ENCODE measurements at regions not wholly inside any gene's neighbourhood (a gene's known extent, or its start where the extent isn't known, plus 50 kb on each side); places are given as distances from the start of the nearest gene placed in this dataset.

DNA sequence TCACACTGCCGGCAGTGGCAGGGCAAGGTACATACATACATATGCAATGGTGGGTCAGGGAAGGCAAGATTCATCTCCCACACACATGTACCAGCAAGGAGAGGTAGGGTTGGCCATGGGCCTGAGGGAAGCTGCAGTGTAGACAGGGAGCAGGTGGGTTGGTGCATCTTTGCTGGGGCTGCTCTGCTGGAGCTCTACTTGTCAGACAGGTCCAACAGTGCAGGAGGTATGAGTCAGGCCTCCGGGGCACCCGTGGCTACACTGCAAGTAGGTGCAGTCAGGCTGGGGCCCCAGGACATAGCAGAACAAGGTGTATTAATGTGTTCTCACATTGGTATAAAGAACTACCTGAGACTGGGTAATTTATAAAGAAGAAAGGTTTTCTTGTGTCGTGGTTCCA, 281.1 kb upstream of the COL3A1 start:
- ATAC-seq: peak; percentile 50

More for the DNA sequence above, 281.1 kb upstream of the COL3A1 start:
- H3K4me3 Mint-ChIP-seq: no peak overlapping the region
- peaks cover 24% of the 10 kb centered on the region for H3K4me1 Mint-ChIP-seq
- no peak overlapping the region for H3K27ac Mint-ChIP-seq
- ChIA-PET CTCF (no interaction called here), POLR2A (interaction anchor here (0.5 kb wide), 1 partner anchor 306 kb away, joined by 3 read pairs; no protein-coding TSS in a partner anchor)
- H3K27me3 Mint-ChIP-seq (ENCODE audit: low read depth): no peaks in the 10 kb centered on the region
- DNase-seq (ENCODE audit: low spot score): no peak
- H3K9me3 Mint-ChIP-seq: no peaks in the 10 kb centered on the region
- H3K36me3 Mint-ChIP-seq: no peaks in the 10 kb centered on the region
- TF ChIP-seq, protein P1, sequence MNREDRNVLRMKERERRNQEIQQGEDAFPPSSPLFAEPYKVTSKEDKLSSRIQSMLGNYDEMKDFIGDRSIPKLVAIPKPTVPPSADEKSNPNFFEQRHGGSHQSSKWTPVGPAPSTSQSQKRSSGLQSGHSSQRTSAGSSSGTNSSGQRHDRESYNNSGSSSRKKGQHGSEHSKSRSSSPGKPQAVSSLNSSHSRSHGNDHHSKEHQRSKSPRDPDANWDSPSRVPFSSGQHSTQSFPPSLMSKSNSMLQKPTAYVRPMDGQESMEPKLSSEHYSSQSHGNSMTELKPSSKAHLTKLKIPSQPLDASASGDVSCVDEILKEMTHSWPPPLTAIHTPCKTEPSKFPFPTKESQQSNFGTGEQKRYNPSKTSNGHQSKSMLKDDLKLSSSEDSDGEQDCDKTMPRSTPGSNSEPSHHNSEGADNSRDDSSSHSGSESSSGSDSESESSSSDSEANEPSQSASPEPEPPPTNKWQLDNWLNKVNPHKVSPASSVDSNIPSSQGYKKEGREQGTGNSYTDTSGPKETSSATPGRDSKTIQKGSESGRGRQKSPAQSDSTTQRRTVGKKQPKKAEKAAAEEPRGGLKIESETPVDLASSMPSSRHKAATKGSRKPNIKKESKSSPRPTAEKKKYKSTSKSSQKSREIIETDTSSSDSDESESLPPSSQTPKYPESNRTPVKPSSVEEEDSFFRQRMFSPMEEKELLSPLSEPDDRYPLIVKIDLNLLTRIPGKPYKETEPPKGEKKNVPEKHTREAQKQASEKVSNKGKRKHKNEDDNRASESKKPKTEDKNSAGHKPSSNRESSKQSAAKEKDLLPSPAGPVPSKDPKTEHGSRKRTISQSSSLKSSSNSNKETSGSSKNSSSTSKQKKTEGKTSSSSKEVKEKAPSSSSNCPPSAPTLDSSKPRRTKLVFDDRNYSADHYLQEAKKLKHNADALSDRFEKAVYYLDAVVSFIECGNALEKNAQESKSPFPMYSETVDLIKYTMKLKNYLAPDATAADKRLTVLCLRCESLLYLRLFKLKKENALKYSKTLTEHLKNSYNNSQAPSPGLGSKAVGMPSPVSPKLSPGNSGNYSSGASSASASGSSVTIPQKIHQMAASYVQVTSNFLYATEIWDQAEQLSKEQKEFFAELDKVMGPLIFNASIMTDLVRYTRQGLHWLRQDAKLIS (CRISPR knock-in tag; IDR thresholded peaks at IDR 0.05; ENCODE audit: borderline replicate concordance): no peak
- TF ChIP-seq, protein P2, sequence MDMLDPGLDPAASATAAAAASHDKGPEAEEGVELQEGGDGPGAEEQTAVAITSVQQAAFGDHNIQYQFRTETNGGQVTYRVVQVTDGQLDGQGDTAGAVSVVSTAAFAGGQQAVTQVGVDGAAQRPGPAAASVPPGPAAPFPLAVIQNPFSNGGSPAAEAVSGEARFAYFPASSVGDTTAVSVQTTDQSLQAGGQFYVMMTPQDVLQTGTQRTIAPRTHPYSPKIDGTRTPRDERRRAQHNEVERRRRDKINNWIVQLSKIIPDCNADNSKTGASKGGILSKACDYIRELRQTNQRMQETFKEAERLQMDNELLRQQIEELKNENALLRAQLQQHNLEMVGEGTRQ (CRISPR knock-in tag; IDR thresholded peaks at IDR 0.05): no peak
- TF ChIP-seq, protein P3, sequence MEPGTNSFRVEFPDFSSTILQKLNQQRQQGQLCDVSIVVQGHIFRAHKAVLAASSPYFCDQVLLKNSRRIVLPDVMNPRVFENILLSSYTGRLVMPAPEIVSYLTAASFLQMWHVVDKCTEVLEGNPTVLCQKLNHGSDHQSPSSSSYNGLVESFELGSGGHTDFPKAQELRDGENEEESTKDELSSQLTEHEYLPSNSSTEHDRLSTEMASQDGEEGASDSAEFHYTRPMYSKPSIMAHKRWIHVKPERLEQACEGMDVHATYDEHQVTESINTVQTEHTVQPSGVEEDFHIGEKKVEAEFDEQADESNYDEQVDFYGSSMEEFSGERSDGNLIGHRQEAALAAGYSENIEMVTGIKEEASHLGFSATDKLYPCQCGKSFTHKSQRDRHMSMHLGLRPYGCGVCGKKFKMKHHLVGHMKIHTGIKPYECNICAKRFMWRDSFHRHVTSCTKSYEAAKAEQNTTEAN (CRISPR knock-in tag; IDR thresholded peaks at IDR 0.05): no peak
- TF ChIP-seq ZNF423 (CRISPR knock-in tag; IDR thresholded peaks at IDR 0.05): no peak
- TF ChIP-seq, protein P4, sequence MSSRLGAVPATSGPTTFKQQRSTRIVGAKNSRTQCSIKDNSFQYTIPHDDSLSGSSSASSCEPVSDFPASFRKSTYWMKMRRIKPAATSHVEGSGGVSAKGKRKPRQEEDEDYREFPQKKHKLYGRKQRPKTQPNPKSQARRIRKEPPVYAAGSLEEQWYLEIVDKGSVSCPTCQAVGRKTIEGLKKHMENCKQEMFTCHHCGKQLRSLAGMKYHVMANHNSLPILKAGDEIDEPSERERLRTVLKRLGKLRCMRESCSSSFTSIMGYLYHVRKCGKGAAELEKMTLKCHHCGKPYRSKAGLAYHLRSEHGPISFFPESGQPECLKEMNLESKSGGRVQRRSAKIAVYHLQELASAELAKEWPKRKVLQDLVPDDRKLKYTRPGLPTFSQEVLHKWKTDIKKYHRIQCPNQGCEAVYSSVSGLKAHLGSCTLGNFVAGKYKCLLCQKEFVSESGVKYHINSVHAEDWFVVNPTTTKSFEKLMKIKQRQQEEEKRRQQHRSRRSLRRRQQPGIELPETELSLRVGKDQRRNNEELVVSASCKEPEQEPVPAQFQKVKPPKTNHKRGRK (CRISPR knock-in tag; IDR thresholded peaks at IDR 0.05; ENCODE audit: borderline replicate concordance): no peak
- no peak for TF ChIP-seq JUN (CRISPR knock-in tag; IDR thresholded peaks at IDR 0.05)
- no peak for TF ChIP-seq ZNF232 (CRISPR knock-in tag; IDR thresholded peaks at IDR 0.05)
- TF ChIP-seq RORB (CRISPR knock-in tag; IDR thresholded peaks at IDR 0.05): no peak
- TF ChIP-seq, protein P5, sequence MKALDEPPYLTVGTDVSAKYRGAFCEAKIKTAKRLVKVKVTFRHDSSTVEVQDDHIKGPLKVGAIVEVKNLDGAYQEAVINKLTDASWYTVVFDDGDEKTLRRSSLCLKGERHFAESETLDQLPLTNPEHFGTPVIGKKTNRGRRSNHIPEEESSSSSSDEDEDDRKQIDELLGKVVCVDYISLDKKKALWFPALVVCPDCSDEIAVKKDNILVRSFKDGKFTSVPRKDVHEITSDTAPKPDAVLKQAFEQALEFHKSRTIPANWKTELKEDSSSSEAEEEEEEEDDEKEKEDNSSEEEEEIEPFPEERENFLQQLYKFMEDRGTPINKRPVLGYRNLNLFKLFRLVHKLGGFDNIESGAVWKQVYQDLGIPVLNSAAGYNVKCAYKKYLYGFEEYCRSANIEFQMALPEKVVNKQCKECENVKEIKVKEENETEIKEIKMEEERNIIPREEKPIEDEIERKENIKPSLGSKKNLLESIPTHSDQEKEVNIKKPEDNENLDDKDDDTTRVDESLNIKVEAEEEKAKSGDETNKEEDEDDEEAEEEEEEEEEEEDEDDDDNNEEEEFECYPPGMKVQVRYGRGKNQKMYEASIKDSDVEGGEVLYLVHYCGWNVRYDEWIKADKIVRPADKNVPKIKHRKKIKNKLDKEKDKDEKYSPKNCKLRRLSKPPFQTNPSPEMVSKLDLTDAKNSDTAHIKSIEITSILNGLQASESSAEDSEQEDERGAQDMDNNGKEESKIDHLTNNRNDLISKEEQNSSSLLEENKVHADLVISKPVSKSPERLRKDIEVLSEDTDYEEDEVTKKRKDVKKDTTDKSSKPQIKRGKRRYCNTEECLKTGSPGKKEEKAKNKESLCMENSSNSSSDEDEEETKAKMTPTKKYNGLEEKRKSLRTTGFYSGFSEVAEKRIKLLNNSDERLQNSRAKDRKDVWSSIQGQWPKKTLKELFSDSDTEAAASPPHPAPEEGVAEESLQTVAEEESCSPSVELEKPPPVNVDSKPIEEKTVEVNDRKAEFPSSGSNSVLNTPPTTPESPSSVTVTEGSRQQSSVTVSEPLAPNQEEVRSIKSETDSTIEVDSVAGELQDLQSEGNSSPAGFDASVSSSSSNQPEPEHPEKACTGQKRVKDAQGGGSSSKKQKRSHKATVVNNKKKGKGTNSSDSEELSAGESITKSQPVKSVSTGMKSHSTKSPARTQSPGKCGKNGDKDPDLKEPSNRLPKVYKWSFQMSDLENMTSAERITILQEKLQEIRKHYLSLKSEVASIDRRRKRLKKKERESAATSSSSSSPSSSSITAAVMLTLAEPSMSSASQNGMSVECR (CRISPR knock-in tag; IDR thresholded peaks at IDR 0.05; ENCODE audit: borderline replicate concordance): no peak
- TF ChIP-seq FOXJ3 (CRISPR knock-in tag; IDR thresholded peaks at IDR 0.05; ENCODE audit: borderline replicate concordance): no peak
- TF ChIP-seq, protein P6, sequence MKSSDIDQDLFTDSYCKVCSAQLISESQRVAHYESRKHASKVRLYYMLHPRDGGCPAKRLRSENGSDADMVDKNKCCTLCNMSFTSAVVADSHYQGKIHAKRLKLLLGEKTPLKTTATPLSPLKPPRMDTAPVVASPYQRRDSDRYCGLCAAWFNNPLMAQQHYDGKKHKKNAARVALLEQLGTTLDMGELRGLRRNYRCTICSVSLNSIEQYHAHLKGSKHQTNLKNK (CRISPR knock-in tag; IDR thresholded peaks at IDR 0.05): no peak
- no peak for TF ChIP-seq MYBL2 (CRISPR knock-in tag; IDR thresholded peaks at IDR 0.05)
- TF ChIP-seq CREB1 (CRISPR knock-in tag; IDR thresholded peaks at IDR 0.05): no peak
- TF ChIP-seq, protein P7, sequence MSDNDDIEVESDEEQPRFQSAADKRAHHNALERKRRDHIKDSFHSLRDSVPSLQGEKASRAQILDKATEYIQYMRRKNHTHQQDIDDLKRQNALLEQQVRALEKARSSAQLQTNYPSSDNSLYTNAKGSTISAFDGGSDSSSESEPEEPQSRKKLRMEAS (CRISPR knock-in tag; IDR thresholded peaks at IDR 0.05): no peak
- no peak for TF ChIP-seq GABPB1 (CRISPR knock-in tag; IDR thresholded peaks at IDR 0.05)
- no peak for TF ChIP-seq GRHL2 (CRISPR knock-in tag; IDR thresholded peaks at IDR 0.05; ENCODE audit: insufficient replicate concordance, severe bottlenecking)
- TF ChIP-seq, protein P8, sequence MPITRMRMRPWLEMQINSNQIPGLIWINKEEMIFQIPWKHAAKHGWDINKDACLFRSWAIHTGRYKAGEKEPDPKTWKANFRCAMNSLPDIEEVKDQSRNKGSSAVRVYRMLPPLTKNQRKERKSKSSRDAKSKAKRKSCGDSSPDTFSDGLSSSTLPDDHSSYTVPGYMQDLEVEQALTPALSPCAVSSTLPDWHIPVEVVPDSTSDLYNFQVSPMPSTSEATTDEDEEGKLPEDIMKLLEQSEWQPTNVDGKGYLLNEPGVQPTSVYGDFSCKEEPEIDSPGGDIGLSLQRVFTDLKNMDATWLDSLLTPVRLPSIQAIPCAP (CRISPR knock-in tag; IDR thresholded peaks at IDR 0.05): no peak

All from WTC11 (cell line).